ENCODE measurements at regions not wholly inside any gene's neighbourhood (a gene's known extent, or its start where the extent isn't known, plus 50 kb on each side); places are given as distances from the start of the nearest gene placed in this dataset.

- Mint-ChIP-seq H3K27ac (no peak overlapping the region), H3K4me3 (no peak overlapping the region), H3K27me3 (ENCODE audit: insufficient read depth) (no peaks in the 10 kb centered on the region), H3K4me1 (ENCODE audit: low read depth) (no peaks in the 10 kb centered on the region), H3K9me3 (peaks cover 33% of the 10 kb centered on the region), H3K36me3 (ENCODE audit: low read depth) (no peaks in the 10 kb centered on the region)
- TF ChIP-seq CTCF (IDR thresholded peaks at IDR 0.05), result no peak
- DNase-seq, result no peak
These were observed 105.0 kb upstream of the NPY start for GRCh38 chr7:24178811-24179570.

GRCh38 chr7:24191362-24191761, 92.6 kb upstream of the NPY start:
- H3K4me3 Mint-ChIP-seq, result no peak overlapping the region
- no peaks in the 10 kb centered on the region for H3K27me3 Mint-ChIP-seq (ENCODE audit: insufficient read depth)
- no peaks in the 10 kb centered on the region; the same call in 1 of the 2 replicates for H3K36me3 Mint-ChIP-seq (ENCODE audit: low read depth)
- peaks cover 27% of the 10 kb centered on the region for H3K9me3 Mint-ChIP-seq
- no peaks in the 10 kb centered on the region for H3K4me1 Mint-ChIP-seq (ENCODE audit: low read depth)
- H3K27ac Mint-ChIP-seq, result no peak overlapping the region
- TF ChIP-seq CTCF (IDR thresholded peaks at IDR 0.05), result no peak
- no peak for DNase-seq

GRCh38 chr7:24192053-24192452, 91.9 kb upstream of the NPY start:
- no peaks in the 10 kb centered on the region; the same call in 1 of the 2 replicates for H3K36me3 Mint-ChIP-seq (ENCODE audit: low read depth)
- H3K27ac Mint-ChIP-seq, result no peak overlapping the region
- no peak for TF ChIP-seq CTCF (IDR thresholded peaks at IDR 0.05)
- no peak overlapping the region for H3K4me3 Mint-ChIP-seq
- H3K27me3 Mint-ChIP-seq (ENCODE audit: insufficient read depth), result no peaks in the 10 kb centered on the region
- H3K9me3 Mint-ChIP-seq, result peaks cover 32% of the 10 kb centered on the region
- H3K4me1 Mint-ChIP-seq (ENCODE audit: low read depth), result no peaks in the 10 kb centered on the region
- DNase-seq, result no peak

- DNase-seq, result no peak
- H3K27me3 Mint-ChIP-seq (ENCODE audit: insufficient read depth), result no peaks in the 10 kb centered on the region
- no peaks in the 10 kb centered on the region for H3K4me1 Mint-ChIP-seq (ENCODE audit: low read depth)
- no peak for TF ChIP-seq CTCF (IDR thresholded peaks at IDR 0.05)
- H3K4me3 Mint-ChIP-seq, result no peak overlapping the region
- H3K27ac Mint-ChIP-seq, result no peak overlapping the region
- no peaks in the 10 kb centered on the region; the same call in 1 of the 2 replicates for H3K36me3 Mint-ChIP-seq (ENCODE audit: low read depth)
- peaks cover 32% of the 10 kb centered on the region for H3K9me3 Mint-ChIP-seq
These were observed 91.3 kb upstream of the NPY start for GRCh38 chr7:24192691-24193090.

- Mint-ChIP-seq H3K4me1 (ENCODE audit: low read depth) (no peaks in the 10 kb centered on the region), H3K36me3 (ENCODE audit: low read depth) (no peaks in the 10 kb centered on the region; the same call in 1 of the 2 replicates), H3K27ac (no peak overlapping the region), H3K27me3 (ENCODE audit: insufficient read depth) (no peaks in the 10 kb centered on the region), H3K4me3 (no peak overlapping the region), H3K9me3 (peaks cover 37% of the 10 kb centered on the region)
- no peak for TF ChIP-seq CTCF (IDR thresholded peaks at IDR 0.05)
- no peak for DNase-seq
These were observed 86.1 kb upstream of the NPY start for GRCh38 chr7:24197852-24198251.
